DMS 273 (cell line): ENCODE measurements at regions not wholly inside any gene's neighbourhood (a gene's known extent, or its start where the extent isn't known, plus 50 kb on each side); places are given as distances from the start of the nearest gene placed in this dataset.
"Not testable (repeated sequence)": the region's sequence is repeated elsewhere in the genome, so short reads cannot be mapped to it uniquely, and the experiment has no call there.

Source experiments
- DNase-seq: peaks from one replicate; lab custom pipeline; 2025; ENCODE audit not compliant: unreplicated experiment; lab: John Stamatoyannopoulos, UW

DNA sequence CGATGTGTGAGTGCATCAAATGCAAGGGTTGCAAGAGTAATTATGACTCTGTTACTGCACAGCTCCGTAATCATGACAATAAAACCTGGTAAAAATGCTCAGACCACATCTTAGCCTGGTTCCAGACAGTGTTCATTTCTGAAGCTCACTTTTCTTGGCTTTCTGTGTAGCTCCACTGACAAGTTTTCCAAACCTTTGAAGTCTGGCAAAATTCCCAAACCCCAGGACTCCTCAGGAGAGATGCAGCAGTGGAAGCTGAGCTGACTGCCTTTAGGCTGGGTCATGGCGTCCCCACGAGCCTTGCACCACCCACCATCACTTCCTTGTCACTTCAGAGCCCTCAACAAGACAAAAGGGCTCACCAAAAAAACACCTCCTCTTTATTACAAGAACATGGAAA, 131.6 kb upstream of the TAS2R1 start:
- DNase-seq, result no peak

DNA sequence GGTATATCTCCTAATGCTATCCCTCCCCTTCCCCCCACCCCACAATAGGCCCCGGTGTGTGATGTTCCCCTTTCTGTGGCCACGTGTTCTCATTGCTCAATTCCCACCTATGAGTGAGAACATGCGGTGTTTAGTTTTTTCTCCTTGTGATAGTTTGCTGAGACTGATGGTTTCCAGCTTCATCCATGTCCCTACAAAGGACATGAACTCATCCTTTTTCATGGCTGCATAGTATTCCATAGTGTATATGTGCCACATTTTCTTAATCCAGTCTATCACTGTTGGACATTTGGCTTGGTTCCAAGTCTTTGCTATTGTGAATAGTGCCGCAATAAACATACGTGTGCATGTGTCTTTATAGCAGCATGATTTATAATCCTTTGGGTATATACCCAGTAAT, 122.5 kb upstream of the TAS2R1 start:
- not testable (repeated sequence) for DNase-seq

DNA sequence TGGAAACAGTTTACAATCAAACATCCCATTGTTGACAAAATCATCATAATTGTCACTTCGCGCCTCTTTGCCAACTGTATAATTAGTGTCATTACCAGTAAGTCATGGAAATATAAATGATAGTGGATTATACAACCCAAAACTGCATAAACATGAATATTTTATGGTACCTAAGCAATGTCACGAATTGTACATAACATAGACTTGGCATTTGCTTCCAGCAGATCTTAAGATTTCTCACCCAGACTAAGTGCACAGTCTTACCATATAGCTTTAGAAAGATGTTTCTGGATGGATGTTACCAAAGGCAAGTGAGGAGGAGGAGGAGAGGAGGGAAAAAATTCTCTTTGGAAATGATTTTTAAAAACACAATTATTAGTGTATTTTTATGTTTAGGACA, 113.4 kb upstream of the TAS2R1 start:
- DNase-seq, result no peak

DNA sequence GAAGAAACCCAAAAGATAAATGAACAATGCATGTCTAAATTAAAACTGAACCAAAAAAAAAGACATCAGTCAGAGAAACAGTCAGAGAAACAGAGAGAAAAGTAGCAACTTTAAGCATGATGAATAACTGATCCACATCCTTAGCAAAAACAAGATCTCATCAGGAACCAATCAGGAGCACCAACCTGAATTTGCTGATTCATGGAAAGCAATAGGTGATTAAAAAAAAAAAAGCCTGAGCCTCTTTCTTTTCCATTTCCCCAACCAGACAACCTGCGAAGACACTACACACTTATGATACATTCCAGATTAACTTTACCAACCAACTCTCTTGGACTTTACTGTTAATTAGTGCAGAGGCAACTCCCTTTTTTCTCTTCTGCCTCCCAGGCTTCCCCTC, 112.7 kb upstream of the TAS2R1 start:
- DNase-seq, result no peak

DNA sequence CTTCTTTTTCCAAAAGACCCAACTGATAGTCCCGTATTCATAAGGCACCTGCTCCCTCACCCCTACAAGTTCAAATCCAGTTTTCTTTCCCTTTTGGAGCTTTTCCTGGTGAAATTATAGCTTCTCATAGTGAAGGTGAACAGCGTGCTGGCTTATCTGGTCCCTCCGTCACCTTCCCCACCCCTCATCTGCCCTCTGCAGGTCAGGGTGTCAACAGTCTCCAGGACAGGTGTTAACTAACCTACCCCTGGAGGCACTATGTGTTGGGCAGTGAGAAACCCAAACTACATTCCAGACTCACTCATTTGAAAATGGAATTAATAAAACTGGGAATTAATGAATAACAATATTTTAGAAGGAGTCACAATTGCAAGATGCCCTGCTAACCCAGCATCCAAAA, 109.0 kb upstream of the TAS2R1 start:
- no peak for DNase-seq

DNA sequence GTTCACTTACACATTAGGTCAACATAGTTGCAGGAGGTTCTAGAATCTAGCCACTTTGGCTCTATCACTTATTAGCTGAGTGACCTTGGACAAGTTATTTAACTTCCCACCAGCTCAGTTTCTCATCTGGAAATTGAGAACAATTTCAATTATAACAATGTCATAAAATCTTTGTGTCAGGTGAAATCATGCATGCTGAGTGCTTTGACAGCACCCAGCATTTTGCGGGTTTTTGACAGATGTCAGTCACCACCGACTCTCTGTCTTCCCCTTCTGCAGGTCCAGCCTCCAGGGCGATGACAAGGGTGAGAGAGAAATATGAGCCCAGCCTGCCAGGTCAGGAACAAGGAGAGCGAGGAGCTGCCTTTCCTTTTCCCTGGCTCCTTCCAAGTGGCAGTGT, 107.1 kb upstream of the TAS2R1 start:
- no peak for DNase-seq

DNA sequence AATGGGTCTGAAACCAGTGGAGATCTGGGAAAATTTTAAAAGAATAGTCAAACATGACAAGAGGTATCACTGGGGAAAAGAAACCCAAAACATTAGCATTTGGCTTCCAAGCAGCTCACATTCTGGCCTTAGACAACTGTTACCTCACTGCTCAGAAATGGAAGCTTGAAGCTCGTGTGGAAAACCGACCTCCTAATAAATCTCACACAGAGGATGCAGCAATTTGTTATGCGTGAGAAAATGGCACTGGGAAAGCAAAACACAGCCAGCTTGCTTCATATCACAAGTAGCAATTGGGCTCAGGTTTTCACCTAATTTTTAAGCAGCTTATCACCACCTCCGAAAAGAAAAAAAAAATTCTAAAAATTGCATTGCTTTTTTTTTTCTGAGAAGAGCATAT, 103.3 kb upstream of the TAS2R1 start:
- DNase-seq, result no peak

DNA sequence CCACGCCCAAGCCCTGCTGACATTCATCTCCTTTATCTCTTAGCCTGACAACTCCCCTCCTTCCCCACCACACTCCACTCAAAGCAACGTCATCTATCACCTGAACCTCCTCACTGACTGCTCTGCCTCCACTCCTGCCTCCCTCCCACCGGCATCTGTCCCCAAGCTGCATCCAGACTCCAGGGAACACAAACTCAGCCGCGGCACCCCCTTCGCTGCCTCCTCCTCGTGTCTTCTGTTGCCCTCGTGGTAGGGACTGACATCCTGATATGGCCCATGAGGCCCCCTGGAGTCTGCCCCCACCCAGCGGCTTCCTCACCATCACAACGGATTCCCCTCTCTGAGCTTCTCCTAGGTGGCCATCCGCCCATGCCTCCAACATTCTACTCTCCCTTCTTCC, 101.0 kb upstream of the TAS2R1 start:
- no peak for DNase-seq

DNA sequence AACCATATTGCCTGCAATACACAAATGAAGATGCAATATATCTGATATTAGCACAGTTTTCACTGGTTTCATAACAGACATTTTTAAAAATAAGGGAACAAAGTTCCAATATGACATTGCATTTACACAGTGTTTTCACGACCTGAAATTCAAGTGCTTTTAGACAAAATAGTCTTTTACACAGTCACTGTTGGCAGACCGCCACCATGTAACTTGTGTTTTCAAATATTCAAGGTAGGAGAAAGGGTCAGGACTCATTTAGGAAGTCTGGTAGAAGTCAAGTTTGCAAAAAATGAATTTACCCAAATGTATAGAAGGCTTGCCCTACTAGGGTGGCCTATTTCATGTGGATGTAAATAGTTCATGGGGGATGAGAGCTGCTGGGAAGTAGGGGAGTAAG, 98.1 kb upstream of the TAS2R1 start:
- no peak for DNase-seq

DNA sequence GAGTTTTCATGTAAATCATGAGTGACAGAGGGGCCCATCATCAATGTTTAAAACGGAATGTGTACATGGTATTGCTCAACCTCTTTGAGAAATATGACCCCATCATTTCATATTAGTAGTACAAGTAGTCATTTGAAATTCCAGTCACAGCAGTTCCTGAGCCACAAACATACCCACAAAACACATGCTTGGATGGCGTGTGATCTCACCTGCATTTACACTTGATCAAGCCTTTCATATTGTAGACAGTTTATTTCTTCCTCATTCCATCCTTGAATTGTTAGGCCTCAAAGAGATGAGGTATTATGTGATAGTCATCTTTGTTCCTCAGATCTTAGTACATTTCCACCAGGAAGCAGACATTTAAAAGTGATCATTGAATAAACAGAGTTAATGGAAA, 96.8 kb upstream of the TAS2R1 start:
- DNase-seq, result no peak

DNA sequence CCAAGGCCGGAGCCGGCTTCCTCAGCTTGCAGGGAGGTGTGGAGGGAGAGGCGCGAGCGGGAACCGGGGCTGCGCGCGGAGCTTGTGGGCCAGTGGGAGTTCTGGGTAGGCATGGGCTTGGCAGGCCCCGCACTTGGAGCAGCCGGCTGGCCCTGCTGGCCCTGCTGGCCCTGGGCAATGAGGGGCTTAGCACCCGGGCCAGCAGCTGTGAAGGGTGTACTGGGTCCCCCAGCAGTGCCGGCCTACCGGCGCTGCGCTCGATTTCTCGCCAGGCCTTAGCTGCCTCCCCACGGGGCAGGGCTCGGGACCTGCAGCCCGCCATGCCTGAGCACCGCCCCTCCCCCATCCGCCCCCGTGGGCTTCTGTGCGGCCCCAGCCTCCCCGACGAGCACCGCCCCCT, 95.1 kb upstream of the TAS2R1 start:
- DNase-seq, result not testable (repeated sequence)

DNA sequence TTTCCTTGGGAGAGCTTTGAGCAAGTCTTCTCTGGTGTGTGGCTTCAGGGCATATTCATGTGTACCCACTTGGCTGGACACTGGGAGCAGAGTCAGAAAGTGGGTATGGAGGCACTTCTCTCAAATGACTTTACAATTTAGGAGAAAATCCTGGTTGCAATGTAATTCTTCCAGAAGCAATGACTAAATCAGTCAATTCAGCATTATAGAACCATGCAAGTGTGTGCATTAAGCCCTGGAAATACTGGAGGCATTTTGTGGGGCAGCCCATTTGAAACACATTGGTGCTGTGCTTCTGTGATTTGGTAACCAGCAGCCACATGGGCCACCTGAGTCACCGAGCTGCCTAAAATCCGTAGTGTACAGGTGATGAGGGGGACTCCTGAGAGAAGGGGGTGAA, 94.6 kb upstream of the TAS2R1 start:
- no peak for DNase-seq

DNA sequence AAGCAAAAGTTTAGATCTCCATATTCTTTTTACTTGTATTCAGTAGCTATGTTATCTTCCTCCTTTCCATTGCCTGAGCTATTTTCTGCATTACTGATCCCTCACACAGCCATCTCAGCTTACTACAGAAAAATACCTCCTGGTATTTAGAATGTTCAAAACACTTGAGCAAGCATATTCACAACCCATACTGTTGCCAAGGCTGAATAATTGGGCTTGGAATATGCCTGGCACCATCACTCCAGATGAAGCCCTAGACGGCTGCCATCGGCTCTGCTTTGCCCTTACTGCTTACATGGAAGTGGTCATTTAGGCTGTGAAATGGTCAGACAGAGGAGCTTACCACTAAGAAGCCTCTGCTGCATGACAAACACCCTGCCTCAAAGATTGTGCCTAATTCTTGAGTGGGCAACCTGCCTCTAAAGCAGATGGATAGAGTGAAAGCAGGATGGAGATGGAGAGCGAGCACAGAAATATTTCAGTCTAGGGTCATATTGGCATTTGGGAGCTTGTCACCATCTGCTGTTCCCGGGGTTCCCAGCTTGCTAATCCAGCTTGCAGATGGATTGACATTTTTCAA, 92.5 kb upstream of the TAS2R1 start:
- DNase-seq, result no peak

DNA sequence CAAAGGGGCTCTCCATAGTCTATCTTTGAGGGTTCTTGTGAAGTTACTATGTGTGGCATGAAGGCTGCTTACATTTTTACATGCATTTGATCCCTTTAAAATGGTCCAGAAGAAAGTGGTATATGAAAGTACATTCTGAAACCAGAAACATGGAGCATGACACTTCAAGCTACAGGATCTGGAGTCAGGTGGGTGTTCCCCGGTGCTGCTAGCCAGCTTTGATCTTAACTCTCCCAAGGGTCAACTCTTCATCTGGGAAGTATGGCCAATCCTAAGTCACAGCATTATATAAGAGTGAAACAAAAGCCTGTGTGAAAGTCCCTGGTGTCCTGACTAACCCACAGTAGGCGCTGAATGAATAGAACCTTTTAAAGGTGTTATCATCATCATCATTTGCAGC, 91.0 kb upstream of the TAS2R1 start:
- no peak for DNase-seq

DNA sequence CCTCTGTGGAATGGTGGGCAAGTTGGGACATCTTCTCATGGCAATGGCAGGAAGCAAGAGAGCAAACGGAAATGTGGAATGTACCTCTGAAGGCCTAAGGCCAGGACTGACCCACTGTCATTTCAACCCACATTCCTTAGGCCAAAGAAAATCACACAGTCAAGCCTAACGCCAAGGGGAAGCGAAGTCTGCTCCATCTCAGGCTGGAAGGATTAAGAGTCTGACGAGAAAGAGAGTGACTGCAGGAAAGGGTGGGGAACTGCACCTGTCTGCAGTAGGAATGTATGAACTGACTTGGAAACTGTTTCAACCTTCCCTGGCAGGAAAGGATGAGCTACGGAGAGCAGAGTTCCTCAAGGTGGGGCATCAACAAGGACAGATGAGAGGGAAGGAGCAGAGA, 90.2 kb upstream of the TAS2R1 start:
- no peak for DNase-seq

DNA sequence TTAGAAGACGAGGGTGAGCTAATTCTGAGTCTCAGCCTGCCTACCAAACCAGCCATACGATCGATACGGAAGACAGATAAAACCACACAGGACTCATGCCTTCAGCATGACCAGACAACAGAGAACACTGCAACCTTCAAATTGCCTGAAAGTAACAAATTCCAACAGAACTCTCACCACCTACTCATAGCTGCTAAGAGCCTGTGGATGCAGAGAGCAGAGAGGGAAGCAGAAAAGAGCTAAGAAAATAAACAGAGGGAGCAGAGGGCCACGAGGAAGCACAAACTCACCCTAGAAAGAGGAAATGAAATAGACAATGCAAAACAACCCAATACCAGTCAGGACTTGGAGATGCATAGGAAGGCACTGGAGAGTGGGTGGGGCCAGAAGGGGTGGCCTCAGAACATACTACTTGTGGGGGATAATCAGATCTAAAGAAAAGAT, 86.7 kb upstream of the TAS2R1 start:
- no peak for DNase-seq

DNA sequence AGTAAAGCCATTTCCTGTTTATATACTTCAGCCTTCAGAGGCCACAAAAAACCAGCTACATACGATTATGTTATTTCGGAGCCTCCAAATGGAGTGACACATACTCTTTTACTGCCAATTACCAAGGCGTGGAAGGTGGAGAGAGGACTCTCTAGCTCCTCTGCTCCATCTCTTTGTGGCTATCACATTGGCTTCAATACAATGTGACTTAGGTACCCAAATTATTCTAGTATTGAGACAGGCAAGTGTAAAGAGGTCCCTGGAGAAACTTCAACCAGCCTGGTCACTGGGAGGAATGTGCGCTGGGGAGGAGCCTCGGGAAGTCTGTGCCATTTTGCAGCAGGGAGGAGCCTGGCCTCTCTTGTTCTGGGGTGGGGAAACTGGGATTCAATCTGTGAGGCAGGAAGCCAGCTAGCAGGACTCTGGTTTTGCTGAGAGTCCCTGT, 85.8 kb upstream of the TAS2R1 start:
- no peak for DNase-seq

DNA sequence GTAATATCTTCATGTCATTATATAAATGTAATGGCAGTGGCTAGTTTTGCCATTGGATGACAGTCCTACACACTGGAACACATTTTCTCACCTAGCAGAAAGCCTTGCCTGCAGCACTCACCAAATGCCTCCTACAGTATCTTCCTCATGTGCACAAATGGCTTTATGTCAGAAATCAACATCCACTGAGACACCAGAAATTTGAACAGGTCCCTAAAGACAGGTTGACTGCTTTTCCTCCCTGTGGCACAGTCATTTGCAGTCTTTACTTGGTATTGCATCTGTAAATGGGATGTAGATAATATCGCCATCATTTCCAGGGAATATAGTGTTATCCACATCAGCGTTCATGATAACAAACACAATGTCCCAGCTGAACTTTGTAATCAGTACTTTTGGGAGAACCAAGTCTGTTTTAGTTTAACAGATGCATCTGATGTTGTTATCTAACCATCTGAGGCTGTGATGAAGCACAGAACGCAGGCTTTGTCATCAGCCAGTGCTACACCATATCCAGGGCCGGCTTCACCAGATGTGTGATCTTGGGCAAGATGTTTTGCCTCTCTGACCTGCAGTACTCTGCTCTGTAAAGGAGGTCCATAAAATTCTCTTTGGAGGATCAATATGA, 83.9 kb upstream of the TAS2R1 start:
- no peak for DNase-seq

DNA sequence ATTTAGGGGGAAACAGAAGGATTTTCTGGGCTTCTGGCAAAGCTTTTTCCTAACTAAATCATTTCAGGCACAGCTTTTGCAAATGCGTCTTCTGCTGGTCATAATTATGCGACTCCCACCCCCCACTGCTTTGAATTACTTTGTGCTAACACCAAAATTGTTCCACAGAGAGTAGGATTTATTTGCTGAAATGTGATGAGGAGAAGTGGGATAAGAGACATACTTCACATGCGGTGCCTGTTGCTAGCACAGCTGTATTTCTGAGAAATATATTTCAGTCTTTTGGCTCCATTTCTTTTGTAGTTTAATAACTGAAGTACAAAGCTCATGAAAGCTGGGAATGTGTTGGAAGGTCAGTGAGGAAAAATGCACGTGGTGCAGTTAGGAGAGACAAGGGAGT, 83.2 kb upstream of the TAS2R1 start:
- no peak for DNase-seq

DNA sequence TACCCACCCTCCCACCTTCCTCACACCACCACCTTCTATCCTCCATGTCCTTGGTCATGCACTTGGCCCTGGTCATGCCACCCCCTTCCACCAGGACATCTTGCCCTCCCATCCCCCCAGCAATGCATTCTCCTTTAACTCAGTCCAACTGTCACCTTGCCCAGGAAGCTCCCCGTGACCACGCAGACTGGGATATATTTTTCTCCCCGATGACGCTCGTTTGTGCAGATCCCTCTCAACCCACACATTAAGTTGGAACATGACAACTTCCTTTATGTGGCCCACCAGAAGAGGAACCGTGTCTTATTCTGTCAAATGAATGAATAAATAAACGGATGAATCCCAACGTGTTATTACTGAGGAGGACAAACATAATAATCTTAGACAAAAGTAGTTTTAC, 82.8 kb upstream of the TAS2R1 start:
- no peak for DNase-seq

DNA sequence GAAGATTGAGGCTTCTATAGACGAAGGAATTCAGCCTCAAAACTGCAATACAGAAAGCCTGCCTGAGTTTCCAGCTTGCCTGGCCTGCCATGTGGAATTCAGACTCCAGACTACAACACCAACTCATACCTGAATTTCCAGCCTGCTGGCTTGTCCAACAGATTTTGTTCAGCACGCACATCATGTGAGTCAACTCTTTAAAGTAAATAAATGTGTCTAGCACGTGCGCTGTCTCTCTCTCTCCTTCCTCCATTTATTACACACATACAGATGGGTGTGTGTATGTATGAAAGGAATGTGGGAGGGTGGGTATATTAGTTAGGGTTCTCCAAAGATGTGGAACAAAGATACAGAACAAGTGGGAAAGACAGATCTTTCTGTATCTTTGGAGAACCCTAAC, 82.4 kb upstream of the TAS2R1 start:
- DNase-seq, result no peak

DNA sequence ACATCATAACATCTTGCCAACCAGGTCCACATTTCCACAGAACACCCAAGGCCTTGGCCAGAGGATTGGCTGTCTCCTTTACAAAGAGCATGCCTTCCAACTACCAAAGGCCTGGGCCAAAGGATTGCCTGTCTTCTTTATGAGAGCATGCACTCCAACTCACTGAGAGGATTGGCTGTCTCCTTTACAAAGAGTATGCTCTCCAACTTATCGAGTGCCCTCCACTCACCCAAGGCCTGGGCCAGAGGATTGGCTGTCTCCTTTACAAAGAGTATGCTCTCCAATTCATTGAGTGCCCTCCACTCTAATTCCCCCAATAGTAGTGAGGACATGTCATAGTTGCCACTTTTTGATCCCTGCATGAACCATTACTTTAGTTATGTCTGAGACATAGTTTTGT, 79.9 kb upstream of the TAS2R1 start:
- no peak for DNase-seq

DNA sequence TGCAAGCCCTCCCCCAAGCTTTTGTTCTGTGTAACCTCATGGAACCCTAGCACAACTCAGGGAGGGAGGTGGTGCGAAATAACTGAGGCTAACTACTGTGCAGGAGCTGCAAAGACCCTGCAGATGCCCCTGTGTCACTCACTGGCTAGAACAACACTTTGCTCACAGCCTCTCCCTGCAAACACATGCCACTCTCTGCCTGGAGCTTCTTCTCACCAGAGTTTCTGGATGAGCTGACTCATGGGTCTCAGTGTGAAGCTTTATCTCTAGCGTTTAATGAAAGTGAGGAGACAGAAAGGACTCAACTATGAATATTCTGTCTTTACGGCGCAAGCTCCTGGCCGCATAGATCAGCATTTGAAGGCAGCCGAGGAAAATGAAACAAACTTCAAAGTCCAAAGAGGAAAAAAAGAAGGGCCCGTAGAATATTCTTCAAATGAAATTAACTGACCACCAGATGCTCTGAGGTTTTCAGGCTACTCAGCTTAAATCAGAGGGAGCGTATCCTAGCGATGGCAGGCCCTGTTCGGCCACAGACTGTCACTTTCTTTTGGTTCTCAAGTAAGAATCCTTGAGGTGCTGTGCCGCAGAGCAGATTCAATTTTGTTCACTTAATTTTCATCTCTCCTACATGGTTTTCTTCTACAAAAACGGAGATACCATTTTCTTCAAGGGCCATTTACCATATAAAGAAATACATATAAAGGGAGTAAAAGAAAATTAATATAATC, 77.7 kb upstream of the TAS2R1 start:
- no peak for DNase-seq
